ENCODE measurements at regions not wholly inside any gene's neighbourhood (a gene's known extent, or its start where the extent isn't known, plus 50 kb on each side); places are given as distances from the start of the nearest gene placed in this dataset.

- TF ChIP-seq SCRT2 (tag by site-specific recombination; IDR thresholded peaks at IDR 0.05) (no peak), KLF8 (tag by site-specific recombination; IDR thresholded peaks at IDR 0.05) (no peak), ZNF658 (tag by site-specific recombination; IDR thresholded peaks at IDR 0.05) (no peak), ZNF660 (tag by site-specific recombination; IDR thresholded peaks at IDR 0.05) (no peak), ZNF544 (tag by site-specific recombination; IDR thresholded peaks at IDR 0.05) (no peak), GLIS2 (tag by site-specific recombination; IDR thresholded peaks at IDR 0.05) (no peak), ZNF140 (tag by site-specific recombination; IDR thresholded peaks at IDR 0.05) (no peak)
- H3K36me3 ChIP-seq (ENCODE audit: control insufficient read depth in 2 of 2, insufficient read depth in 1 of 2, low read length in 2 of 2), result no peaks in the 10 kb centered on the region
- no peak overlapping the region for H3K27ac ChIP-seq (ENCODE audit: extremely low read depth, low read depth, low read length)
- H3K4me3 ChIP-seq (ENCODE audit: low read depth, low read length), result no peak overlapping the region
- no peaks in the 10 kb centered on the region; the same call in 1 of the 2 replicates for H3K4me1 ChIP-seq (ENCODE audit: control insufficient read depth, insufficient read depth, low read length)
- no peaks in the 10 kb centered on the region for H3K9me3 ChIP-seq (ENCODE audit: control insufficient read depth, insufficient read depth, low read depth, low read length)
- POLR2A ChIA-PET, result no interaction called here
- CTCF ChIA-PET, result no interaction called here
Measured at GRCh38 chr6:167737205-167737830, 89.4 kb upstream of the AFDN start.

GRCh38 chr6:167738386-167738785, 88.3 kb upstream of the AFDN start:
- H3K9me3 ChIP-seq (ENCODE audit: control insufficient read depth, insufficient read depth, low read depth, low read length), result no peaks in the 10 kb centered on the region
- H3K4me3 ChIP-seq (ENCODE audit: low read depth, low read length), result no peak overlapping the region
- H3K27ac ChIP-seq (ENCODE audit: extremely low read depth, low read depth, low read length), result no peak overlapping the region
- H3K36me3 ChIP-seq (ENCODE audit: control insufficient read depth in 2 of 2, insufficient read depth in 1 of 2, low read length in 2 of 2), result no peaks in the 10 kb centered on the region
- TF ChIP-seq ZNF341 (tag by site-specific recombination; IDR thresholded peaks at IDR 0.05; ENCODE audit: low read depth) (no peak), ZNF132 (tag by site-specific recombination; IDR thresholded peaks at IDR 0.05; ENCODE audit: borderline replicate concordance) (no peak), ZNF768 (tag by site-specific recombination; IDR thresholded peaks at IDR 0.05) (no peak), ZNF518A (tag by site-specific recombination; conservative IDR thresholded peaks at IDR 0.05; ENCODE audit: low read depth) (no peak), ZNF2 (tag by site-specific recombination; IDR thresholded peaks at IDR 0.05) (no peak), YY2 (tag by site-specific recombination; IDR thresholded peaks at IDR 0.05) (no peak), ZNF664 (tag by site-specific recombination; IDR thresholded peaks at IDR 0.05) (no peak), ZSCAN18 (tag by site-specific recombination; IDR thresholded peaks at IDR 0.05) (no peak)
- CTCF ChIA-PET, result no interaction called here
- POLR2A ChIA-PET, result no interaction called here
- no peaks in the 10 kb centered on the region; the same call in 1 of the 2 replicates for H3K4me1 ChIP-seq (ENCODE audit: control insufficient read depth, insufficient read depth, low read length)

GRCh38 chr6:167739721-167740475, 86.8 kb upstream of the AFDN start:
- Histone ChIP-seq H3K4me3 (ENCODE audit: low read depth, low read length) (no peak overlapping the region), H3K27ac (ENCODE audit: extremely low read depth, low read depth, low read length) (no peak overlapping the region), H3K36me3 (ENCODE audit: control insufficient read depth in 2 of 2, insufficient read depth in 1 of 2, low read length in 2 of 2) (no peaks in the 10 kb centered on the region), H3K9me3 (ENCODE audit: control insufficient read depth, insufficient read depth, low read depth, low read length) (no peaks in the 10 kb centered on the region), H3K4me1 (ENCODE audit: control insufficient read depth, insufficient read depth, low read length) (no peaks in the 10 kb centered on the region; the same call in 1 of the 2 replicates)
- ChIA-PET CTCF (interaction anchor here (0.7 kb wide), 1 partner anchor 25 kb away, joined by 8 read pairs; no protein-coding TSS in a partner anchor), POLR2A (no interaction called here)
- no peak for TF ChIP-seq KLF17 (tag by site-specific recombination; IDR thresholded peaks at IDR 0.05)
- TF ChIP-seq EGR2 (tag by site-specific recombination; IDR thresholded peaks at IDR 0.05; ENCODE audit: low read depth), result no peak
- no peak for TF ChIP-seq ZNF398 (tag by site-specific recombination; IDR thresholded peaks at IDR 0.05)
- TF ChIP-seq ZSCAN5A (tag by site-specific recombination; IDR thresholded peaks at IDR 0.05), result no peak
- TF ChIP-seq ZNF169 (tag by site-specific recombination; IDR thresholded peaks at IDR 0.05), result no peak
